OCI-LY1 (cell line): ENCODE measurements at regions not wholly inside any gene's neighbourhood (a gene's known extent, or its start where the extent isn't known, plus 50 kb on each side); places are given as distances from the start of the nearest gene placed in this dataset.

ENCODE experiments used
- CTCF ChIP-seq: fragments of 200-600 bp; sonication (generic), shearing (Covaris generic); IDR thresholded peaks from 2 replicates; pipeline ENCODE4 v1.5.1; 2017; ENCODE audit warnings: mild to moderate bottlenecking, antibody characterized with exemption, low read length, moderate library complexity, mixed read lengths
- EZH2 ChIP-seq: fragments of 200-600 bp; sonication (generic), shearing (Covaris generic); IDR thresholded peaks from 2 replicates; pipeline ENCODE4 v1.8.0; 2017; ENCODE audit warnings: borderline replicate concordance, mixed run types, mild to moderate bottlenecking, antibody characterized with exemption, low read length, moderate library complexity, mixed read lengths

- no peak for TF ChIP-seq EZH2
- TF ChIP-seq CTCF: no peak
Observed at GRCh38 chr4:187414716-187415115, 580.9 kb upstream of the ZFP42 start.
